ENCODE measurements at regions not wholly inside any gene's neighbourhood (a gene's known extent, or its start where the extent isn't known, plus 50 kb on each side); places are given as distances from the start of the nearest gene placed in this dataset.
"Not testable (repeated sequence)": the region's sequence is repeated elsewhere in the genome, so short reads cannot be mapped to it uniquely, and the experiment has no call there.

DNA sequence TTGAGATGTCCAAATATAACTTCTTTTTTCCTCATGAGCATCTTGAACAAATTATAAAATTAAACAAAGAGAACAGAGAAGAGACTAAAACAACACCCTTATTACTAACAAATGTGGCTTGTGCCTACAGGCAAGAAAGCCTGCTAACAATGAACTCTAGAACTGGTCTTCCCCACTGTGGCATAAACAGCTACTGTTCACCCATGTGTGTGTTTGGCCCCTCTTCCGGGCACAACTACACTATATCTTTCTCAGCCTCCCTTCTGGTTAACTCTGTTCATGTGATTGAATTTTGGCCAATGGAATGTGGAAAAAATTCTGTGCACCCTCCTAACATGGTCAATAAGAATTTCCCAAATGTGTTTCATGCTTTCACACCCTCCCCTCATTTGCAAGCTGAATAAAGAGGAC lies 117.0 kb downstream of the KBTBD2 start:
- ChIA-PET CTCF (interaction anchor here (1.7 kb wide), 1 partner anchor 335 kb away, joined by 4 read pairs; the partner anchor contains the start of gene RP9), POLR2A (no interaction called here)
- Mint-ChIP-seq H3K36me3 (no peaks in the 10 kb centered on the region), H3K27me3 (ENCODE audit: low read depth) (peaks cover 18% of the 10 kb centered on the region), H3K9me3 (peaks cover 12% of the 10 kb centered on the region), H3K4me1 (peaks cover 13% of the 10 kb centered on the region), H3K4me3 (no peak overlapping the region), H3K27ac (no peak overlapping the region)
- ATAC-seq (no peak), DNase-seq (ENCODE audit: low spot score) (no peak)
- no peak for TF ChIP-seq HMGA2 (CRISPR knock-in tag; IDR thresholded peaks at IDR 0.05)
- TF ChIP-seq, protein P1, sequence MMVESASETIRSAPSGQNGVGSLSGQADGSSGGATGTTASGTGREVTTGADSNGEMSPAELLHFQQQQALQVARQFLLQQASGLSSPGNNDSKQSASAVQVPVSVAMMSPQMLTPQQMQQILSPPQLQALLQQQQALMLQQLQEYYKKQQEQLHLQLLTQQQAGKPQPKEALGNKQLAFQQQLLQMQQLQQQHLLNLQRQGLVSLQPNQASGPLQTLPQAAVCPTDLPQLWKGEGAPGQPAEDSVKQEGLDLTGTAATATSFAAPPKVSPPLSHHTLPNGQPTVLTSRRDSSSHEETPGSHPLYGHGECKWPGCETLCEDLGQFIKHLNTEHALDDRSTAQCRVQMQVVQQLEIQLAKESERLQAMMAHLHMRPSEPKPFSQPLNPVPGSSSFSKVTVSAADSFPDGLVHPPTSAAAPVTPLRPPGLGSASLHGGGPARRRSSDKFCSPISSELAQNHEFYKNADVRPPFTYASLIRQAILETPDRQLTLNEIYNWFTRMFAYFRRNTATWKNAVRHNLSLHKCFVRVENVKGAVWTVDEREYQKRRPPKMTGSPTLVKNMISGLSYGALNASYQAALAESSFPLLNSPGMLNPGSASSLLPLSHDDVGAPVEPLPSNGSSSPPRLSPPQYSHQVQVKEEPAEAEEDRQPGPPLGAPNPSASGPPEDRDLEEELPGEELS (CRISPR knock-in tag; IDR thresholded peaks at IDR 0.05): no peak
- TF ChIP-seq, protein P2, sequence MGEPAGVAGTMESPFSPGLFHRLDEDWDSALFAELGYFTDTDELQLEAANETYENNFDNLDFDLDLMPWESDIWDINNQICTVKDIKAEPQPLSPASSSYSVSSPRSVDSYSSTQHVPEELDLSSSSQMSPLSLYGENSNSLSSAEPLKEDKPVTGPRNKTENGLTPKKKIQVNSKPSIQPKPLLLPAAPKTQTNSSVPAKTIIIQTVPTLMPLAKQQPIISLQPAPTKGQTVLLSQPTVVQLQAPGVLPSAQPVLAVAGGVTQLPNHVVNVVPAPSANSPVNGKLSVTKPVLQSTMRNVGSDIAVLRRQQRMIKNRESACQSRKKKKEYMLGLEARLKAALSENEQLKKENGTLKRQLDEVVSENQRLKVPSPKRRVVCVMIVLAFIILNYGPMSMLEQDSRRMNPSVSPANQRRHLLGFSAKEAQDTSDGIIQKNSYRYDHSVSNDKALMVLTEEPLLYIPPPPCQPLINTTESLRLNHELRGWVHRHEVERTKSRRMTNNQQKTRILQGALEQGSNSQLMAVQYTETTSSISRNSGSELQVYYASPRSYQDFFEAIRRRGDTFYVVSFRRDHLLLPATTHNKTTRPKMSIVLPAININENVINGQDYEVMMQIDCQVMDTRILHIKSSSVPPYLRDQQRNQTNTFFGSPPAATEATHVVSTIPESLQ (CRISPR knock-in tag; IDR thresholded peaks at IDR 0.05): no peak
- TF ChIP-seq, protein P3, sequence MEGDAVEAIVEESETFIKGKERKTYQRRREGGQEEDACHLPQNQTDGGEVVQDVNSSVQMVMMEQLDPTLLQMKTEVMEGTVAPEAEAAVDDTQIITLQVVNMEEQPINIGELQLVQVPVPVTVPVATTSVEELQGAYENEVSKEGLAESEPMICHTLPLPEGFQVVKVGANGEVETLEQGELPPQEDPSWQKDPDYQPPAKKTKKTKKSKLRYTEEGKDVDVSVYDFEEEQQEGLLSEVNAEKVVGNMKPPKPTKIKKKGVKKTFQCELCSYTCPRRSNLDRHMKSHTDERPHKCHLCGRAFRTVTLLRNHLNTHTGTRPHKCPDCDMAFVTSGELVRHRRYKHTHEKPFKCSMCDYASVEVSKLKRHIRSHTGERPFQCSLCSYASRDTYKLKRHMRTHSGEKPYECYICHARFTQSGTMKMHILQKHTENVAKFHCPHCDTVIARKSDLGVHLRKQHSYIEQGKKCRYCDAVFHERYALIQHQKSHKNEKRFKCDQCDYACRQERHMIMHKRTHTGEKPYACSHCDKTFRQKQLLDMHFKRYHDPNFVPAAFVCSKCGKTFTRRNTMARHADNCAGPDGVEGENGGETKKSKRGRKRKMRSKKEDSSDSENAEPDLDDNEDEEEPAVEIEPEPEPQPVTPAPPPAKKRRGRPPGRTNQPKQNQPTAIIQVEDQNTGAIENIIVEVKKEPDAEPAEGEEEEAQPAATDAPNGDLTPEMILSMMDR (IDR thresholded peaks at IDR 0.05): no peak
- no peak for TF ChIP-seq ZNF121 (CRISPR knock-in tag; IDR thresholded peaks at IDR 0.05)

DNA sequence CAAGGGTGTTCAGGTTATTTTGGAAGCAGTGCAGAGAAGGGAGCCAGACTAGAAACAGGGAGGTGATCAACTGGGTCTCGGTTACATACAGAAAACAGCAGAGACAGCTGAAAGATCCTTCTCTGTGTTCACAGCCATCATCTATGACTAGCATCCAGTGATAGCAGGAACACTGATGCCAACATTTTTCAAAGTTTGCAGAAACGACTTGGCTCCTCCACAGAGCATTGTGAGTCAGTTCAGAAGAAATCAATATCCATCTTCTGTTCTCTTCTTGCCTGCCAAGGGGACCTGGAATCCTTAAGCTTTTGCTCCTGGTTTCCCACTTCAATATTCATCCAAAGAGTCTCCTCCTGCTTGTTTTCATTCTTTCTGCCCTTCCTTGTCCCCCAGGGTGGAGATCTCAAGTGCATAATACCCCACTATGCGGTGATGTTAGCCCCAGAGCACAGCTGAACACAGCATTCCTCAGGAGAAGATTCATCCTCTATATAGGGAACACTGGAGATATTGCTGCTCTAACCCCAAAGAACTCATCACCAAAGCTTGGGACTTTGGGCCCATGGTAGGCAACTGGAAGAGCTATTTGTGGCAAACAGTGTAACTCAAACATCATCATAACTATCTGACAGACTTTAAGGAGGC lies 122.6 kb downstream of the KBTBD2 start:
- ATAC-seq: not testable (repeated sequence)

DNA sequence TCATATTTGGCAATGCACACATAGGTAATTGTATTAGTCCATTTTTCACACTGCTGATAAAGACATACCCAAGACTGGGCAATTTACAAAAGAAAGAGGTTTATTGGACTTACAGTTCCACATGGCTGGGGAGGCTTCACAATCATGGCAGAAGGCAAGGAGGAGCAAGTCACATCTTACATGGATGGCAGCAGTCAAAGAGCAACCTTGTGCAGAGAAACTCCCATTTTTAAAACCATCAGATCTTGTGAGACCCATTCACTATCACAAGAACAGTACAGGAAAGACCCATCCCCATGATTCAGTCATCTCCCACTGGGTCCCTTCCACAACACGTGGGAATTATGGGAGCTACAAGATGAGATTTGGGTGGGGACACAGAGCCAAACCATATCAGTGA lies 123.2 kb downstream of the KBTBD2 start:
- H3K9me3 Mint-ChIP-seq: peaks cover 31% of the 10 kb centered on the region
- DNase-seq (ENCODE audit: low spot score); POLR2A ChIA-PET; H3K4me3 Mint-ChIP-seq; ATAC-seq; H3K27ac Mint-ChIP-seq; CTCF ChIA-PET: not testable (repeated sequence)
- peaks cover 18% of the 10 kb centered on the region for H3K4me1 Mint-ChIP-seq
- peaks cover 16% of the 10 kb centered on the region for H3K36me3 Mint-ChIP-seq
- peaks cover 37% of the 10 kb centered on the region for H3K27me3 Mint-ChIP-seq (ENCODE audit: low read depth)

More for the DNA sequence above, 122.6 kb downstream of the KBTBD2 start:
- H3K4me3 Mint-ChIP-seq; POLR2A ChIA-PET; CTCF ChIA-PET; DNase-seq (ENCODE audit: low spot score); H3K27ac Mint-ChIP-seq: not testable (repeated sequence)
- Mint-ChIP-seq H3K4me1 (peaks cover 14% of the 10 kb centered on the region), H3K9me3 (peaks cover 31% of the 10 kb centered on the region), H3K27me3 (ENCODE audit: low read depth) (peaks cover 34% of the 10 kb centered on the region), H3K36me3 (peaks cover 16% of the 10 kb centered on the region)

DNA sequence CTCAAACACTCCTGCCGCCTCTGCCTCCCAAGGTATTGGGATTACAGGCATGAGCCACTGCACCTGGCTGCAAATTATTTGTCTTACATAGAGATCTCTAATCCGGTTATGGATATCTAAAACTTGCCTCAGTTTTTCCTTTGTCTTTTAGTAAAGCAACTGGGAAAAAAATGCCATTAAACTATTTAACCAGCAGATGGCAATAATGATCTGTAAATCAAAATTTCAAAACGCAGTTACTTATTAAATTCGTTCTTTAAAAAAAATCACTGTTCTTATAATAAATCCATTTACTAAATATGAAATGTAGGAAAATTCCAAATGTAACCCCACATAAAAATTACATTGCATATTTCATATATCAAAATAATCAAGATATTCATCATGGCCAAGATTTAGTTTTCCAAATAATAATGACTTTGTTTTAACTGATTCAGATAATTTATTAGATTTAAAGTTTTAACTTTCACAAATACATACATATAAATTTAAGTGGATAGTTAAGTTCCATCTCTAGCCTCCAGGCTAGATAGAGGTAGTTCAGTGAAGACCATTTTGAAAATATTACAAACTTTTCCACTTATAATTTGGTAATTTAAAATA lies 125.8 kb downstream of the KBTBD2 start:
- not testable (repeated sequence) for ATAC-seq, H3K27ac Mint-ChIP-seq

DNA sequence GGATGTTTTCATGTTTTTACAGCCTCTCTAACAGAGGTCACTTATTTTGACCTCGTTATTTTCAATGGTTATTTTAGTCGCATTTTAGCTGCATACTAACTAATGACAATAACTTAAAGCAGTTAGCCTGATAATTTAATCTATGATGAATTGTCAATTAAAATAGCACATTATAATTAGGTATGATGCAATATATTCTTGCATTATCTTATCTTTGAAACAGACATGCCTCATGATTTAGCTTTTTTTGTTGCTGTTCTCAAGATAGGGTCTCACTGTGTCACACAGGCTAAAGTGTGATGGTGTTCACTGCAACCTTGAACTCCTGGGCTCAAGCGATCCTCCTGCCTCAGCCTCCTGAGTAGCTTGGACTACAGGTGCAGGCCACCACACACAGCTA lies 126.4 kb downstream of the KBTBD2 start:
- Mint-ChIP-seq H3K4me1 (peaks cover 25% of the 10 kb centered on the region), H3K27me3 (ENCODE audit: low read depth) (peaks cover 61% of the 10 kb centered on the region), H3K4me3 (no peak overlapping the region), H3K36me3 (peaks cover 16% of the 10 kb centered on the region), H3K9me3 (peaks cover 23% of the 10 kb centered on the region), H3K27ac (no peak overlapping the region)
- TF ChIP-seq, protein P4, sequence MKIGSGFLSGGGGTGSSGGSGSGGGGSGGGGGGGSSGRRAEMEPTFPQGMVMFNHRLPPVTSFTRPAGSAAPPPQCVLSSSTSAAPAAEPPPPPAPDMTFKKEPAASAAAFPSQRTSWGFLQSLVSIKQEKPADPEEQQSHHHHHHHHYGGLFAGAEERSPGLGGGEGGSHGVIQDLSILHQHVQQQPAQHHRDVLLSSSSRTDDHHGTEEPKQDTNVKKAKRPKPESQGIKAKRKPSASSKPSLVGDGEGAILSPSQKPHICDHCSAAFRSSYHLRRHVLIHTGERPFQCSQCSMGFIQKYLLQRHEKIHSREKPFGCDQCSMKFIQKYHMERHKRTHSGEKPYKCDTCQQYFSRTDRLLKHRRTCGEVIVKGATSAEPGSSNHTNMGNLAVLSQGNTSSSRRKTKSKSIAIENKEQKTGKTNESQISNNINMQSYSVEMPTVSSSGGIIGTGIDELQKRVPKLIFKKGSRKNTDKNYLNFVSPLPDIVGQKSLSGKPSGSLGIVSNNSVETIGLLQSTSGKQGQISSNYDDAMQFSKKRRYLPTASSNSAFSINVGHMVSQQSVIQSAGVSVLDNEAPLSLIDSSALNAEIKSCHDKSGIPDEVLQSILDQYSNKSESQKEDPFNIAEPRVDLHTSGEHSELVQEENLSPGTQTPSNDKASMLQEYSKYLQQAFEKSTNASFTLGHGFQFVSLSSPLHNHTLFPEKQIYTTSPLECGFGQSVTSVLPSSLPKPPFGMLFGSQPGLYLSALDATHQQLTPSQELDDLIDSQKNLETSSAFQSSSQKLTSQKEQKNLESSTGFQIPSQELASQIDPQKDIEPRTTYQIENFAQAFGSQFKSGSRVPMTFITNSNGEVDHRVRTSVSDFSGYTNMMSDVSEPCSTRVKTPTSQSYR (CRISPR knock-in tag; IDR thresholded peaks at IDR 0.05): no peak
- TF ChIP-seq, protein P5, sequence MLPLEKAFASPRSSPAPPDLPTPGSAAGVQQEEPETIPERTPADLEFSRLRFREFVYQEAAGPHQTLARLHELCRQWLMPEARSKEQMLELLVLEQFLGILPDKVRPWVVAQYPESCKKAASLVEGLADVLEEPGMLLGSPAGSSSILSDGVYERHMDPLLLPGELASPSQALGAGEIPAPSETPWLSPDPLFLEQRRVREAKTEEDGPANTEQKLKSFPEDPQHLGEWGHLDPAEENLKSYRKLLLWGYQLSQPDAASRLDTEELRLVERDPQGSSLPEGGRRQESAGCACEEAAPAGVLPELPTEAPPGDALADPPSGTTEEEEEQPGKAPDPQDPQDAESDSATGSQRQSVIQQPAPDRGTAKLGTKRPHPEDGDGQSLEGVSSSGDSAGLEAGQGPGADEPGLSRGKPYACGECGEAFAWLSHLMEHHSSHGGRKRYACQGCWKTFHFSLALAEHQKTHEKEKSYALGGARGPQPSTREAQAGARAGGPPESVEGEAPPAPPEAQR (CRISPR knock-in tag; IDR thresholded peaks at IDR 0.05): no peak
- TF ChIP-seq PRRX2 (CRISPR knock-in tag; IDR thresholded peaks at IDR 0.05): no peak
- POLR2A ChIA-PET: no interaction called here
- DNase-seq (ENCODE audit: low spot score): no peak
- no peak for ATAC-seq
- CTCF ChIA-PET: interaction anchor here (0.5 to 2.9 kb wide), 4 partner anchors 178 to 344 kb away, joined by 3 to 10 read pairs (median 4); partner anchors contain the start of genes FKBP9 and RP9

More for the DNA sequence above, 125.8 kb downstream of the KBTBD2 start:
- H3K36me3 Mint-ChIP-seq: peaks cover 16% of the 10 kb centered on the region
- CTCF ChIA-PET: interaction anchor here (2.1 to 2.9 kb wide), 2 partner anchors 177 to 343 kb away, joined by 6 to 10 read pairs; partner anchors contain the start of gene RP9
- DNase-seq (ENCODE audit: low spot score); POLR2A ChIA-PET; H3K4me3 Mint-ChIP-seq: not testable (repeated sequence)
- H3K27me3 Mint-ChIP-seq (ENCODE audit: low read depth): peaks cover 56% of the 10 kb centered on the region
- H3K9me3 Mint-ChIP-seq: peaks cover 23% of the 10 kb centered on the region
- H3K4me1 Mint-ChIP-seq: peaks cover 25% of the 10 kb centered on the region

All from WTC11 (cell line).